Right lobe of liver (tissue), 6 donors: ENCODE measurements at regions not wholly inside any gene's neighbourhood (a gene's known extent, or its start where the extent isn't known, plus 50 kb on each side); places are given as distances from the start of the nearest gene placed in this dataset.
A peak's percentile ranks its signal among the peaks of the same experiment; 100 is the strongest.

Experiments
- ATAC-seq, 4 donors: fragments of 200-7000 bp; cut with Tn5 transposase; one replicate each; pipeline ENCODE4 v1.9.1; 2020; ENCODE audit warnings: mild to moderate bottlenecking in 4 of 4, moderate library complexity in 4 of 4
- DNase-seq, 3 donors: peaks; one replicate each; pipeline ENCODE4 v3.0.0-alpha.2; 2020
- H3K27ac ChIP-seq, 3 donors: fragments of 200-600 bp; one replicate each; pipeline ENCODE4 v1.8.0; 2022
- H3K27me3 ChIP-seq, 2 donors: fragments of 200-600 bp; one replicate each; pipeline ENCODE4 v1.8.0; 2022
- H3K36me3 ChIP-seq, 4 donors: fragments of 200-600 bp; sonication (generic) in 1 of 4; one replicate each; pipeline versions ENCODE4 v1.5.1 to v1.8.0; 2017 to 2022; ENCODE audit warnings: control low read depth in 1 of 4
- H3K4me1 ChIP-seq, 4 donors: fragments of 200-600 bp; sonication (generic) in 1 of 4; one replicate each; pipeline versions ENCODE4 v1.5.1 to v1.8.0; 2017 to 2022; ENCODE audit warnings: control low read depth in 1 of 4
- H3K4me3 ChIP-seq, 3 donors: fragments of 200-600 bp; one replicate each; pipeline ENCODE4 v1.8.0; 2022
- H3K9me3 ChIP-seq, 4 donors: fragments of 200-600 bp; sonication (generic) in 1 of 4; one replicate each; pipeline versions ENCODE4 v1.5.1 to v1.8.0; 2017 to 2022; ENCODE audit warnings: control low read depth in 1 of 4
- CTCF ChIP-seq, 4 donors: fragments of 200-600 bp in 3 of 4; fragments of 450-650 bp in 1 of 4; IDR thresholded peaks; one replicate each; pipeline versions ENCODE4 v1.5.1 to v1.8.0; 2016 to 2022; ENCODE audit warnings: antibody characterized with exemption in 4 of 4, mild to moderate bottlenecking in 2 of 4
- POLR2A ChIP-seq: fragments of 450-650 bp; IDR thresholded peaks from one replicate; pipeline ENCODE4 v1.6.1; 2017; ENCODE audit warnings: antibody characterized with exemption, mild to moderate bottlenecking
- WGBS: methylation state at CpG from one replicate; pipeline ENCODE4 v1.1.6; 2018; ENCODE audit warnings: low coverage, low lambda C conversion rate; ENCODE audit not compliant: insufficient coverage; ENCODE audit errors: missing lambda C conversion rate; 5-methylcytosine and 5-hydroxymethylcytosine counted together
- intact Hi-C, 2 donors: fragments of 100-400 bp; cut with DNase I; formaldehyde crosslinking; loops; one replicate each; pipeline versions ENCODE4 v1.11.2 to v1.14.1; 2022
- donor health status: DM: no; HTN: yes; CAD: no.
- donor health status: DM: no; HTN: no; CAD: no.
- donor health status: DM: no; HTN: no; CAD: no.
- donor health status: DM: no; HTN: yes; CAD: no.
- donor health status: DM: no; HTN: yes; CAD: no.

- intact Hi-C loops, result no loop called here
- H3K27ac ChIP-seq, result no peak overlapping the region
- H3K36me3 ChIP-seq, result no peaks in the 10 kb centered on the region
- H3K27me3 ChIP-seq, result no peaks in the 10 kb centered on the region
- no CpG with 5 or more reads among the region's 1 CpG for WGBS
- TF ChIP-seq POLR2A (no peak), CTCF (IDR thresholded peaks at IDR 0.05) (no peak)
- H3K9me3 ChIP-seq, result no peaks in the 10 kb centered on the region
- no peak for DNase-seq
- no peak for ATAC-seq
- H3K4me1 ChIP-seq, result no peaks in the 10 kb centered on the region
- no peak overlapping the region for H3K4me3 ChIP-seq
Observed at GRCh38 chr7:138398857-138399256, 61.2 kb upstream of the TRIM24 start.

GRCh38 chr7:138400400-138400886 lies 59.6 kb upstream of the TRIM24 start:
- ATAC-seq (peak in 3 of 4 donors; percentile 23 to 57 (median 26)), DNase-seq (no peak)
- Histone ChIP-seq H3K36me3 (no peaks in the 10 kb centered on the region), H3K9me3 (no peaks in the 10 kb centered on the region), H3K27ac (no peak overlapping the region), H3K4me3 (no peak overlapping the region), H3K4me1 (no peaks in the 10 kb centered on the region), H3K27me3 (no peaks in the 10 kb centered on the region)
- intact Hi-C loops, result no loop called here
- WGBS, result 64% methylated on average over 5 of the region's 6 CpGs
- TF ChIP-seq CTCF (IDR thresholded peaks at IDR 0.05) (no peak), POLR2A (no peak)

- intact Hi-C loops, result no loop called here
- Histone ChIP-seq H3K9me3 (no peaks in the 10 kb centered on the region), H3K4me1 (no peaks in the 10 kb centered on the region), H3K4me3 (no peak overlapping the region), H3K36me3 (no peaks in the 10 kb centered on the region), H3K27ac (no peak overlapping the region), H3K27me3 (no peaks in the 10 kb centered on the region)
- no peak for DNase-seq
- TF ChIP-seq POLR2A (no peak), CTCF (IDR thresholded peaks at IDR 0.05) (no peak)
- ATAC-seq, result no peak
- 86% methylated on average over 1 of the region's 1 CpG for WGBS
Observed at GRCh38 chr7:138402749-138403148, 57.3 kb upstream of the TRIM24 start.

- ATAC-seq (no peak), DNase-seq (no peak)
- no peaks in the 10 kb centered on the region for H3K36me3 ChIP-seq
- no peak overlapping the region for H3K27ac ChIP-seq
- H3K27me3 ChIP-seq, result no peaks in the 10 kb centered on the region
- intact Hi-C loops, result no loop called here
- H3K9me3 ChIP-seq, result no peaks in the 10 kb centered on the region
- H3K4me3 ChIP-seq, result no peak overlapping the region
- WGBS, result 100% methylated on average over 1 of the region's 1 CpG
- H3K4me1 ChIP-seq, result no peaks in the 10 kb centered on the region
- TF ChIP-seq POLR2A, result no peak
- TF ChIP-seq CTCF (IDR thresholded peaks at IDR 0.05), result no peak
Observed at GRCh38 chr7:138405496-138405895, 54.6 kb upstream of the TRIM24 start.

GRCh38 chr7:138407792-138408191 lies 52.3 kb upstream of the TRIM24 start:
- 37% methylated on average over 4 of the region's 4 CpGs for WGBS
- Histone ChIP-seq H3K27me3 (no peaks in the 10 kb centered on the region), H3K9me3 (no peaks in the 10 kb centered on the region), H3K4me1 (no peaks in the 10 kb centered on the region), H3K27ac (no peak overlapping the region), H3K4me3 (no peak overlapping the region), H3K36me3 (no peaks in the 10 kb centered on the region)
- no peak for TF ChIP-seq CTCF (IDR thresholded peaks at IDR 0.05)
- no peak for TF ChIP-seq POLR2A
- DNase-seq (no peak), ATAC-seq (peak in 2 of 4 donors; percentile 53 to 63)
- intact Hi-C loops, result no loop called here
